OCI-LY7 (cell line): ENCODE measurements at regions not wholly inside any gene's neighbourhood (a gene's known extent, or its start where the extent isn't known, plus 50 kb on each side); places are given as distances from the start of the nearest gene placed in this dataset.

Experiments used
- EZH2phosphoT487 ChIP-seq: fragments of 200-600 bp; sonication (generic); IDR thresholded peaks from 2 replicates; pipeline ENCODE4 v1.6.1; 2018; ENCODE audit warnings: low read depth, borderline replicate concordance, mild to moderate bottlenecking, mixed run types, antibody characterized with exemption, low read length, moderate library complexity, mixed read lengths
- TF ChIP-seq, protein P1 (sequence below): fragments of 200-600 bp; sonication (generic); conservative IDR thresholded peaks from 2 replicates; pipeline ENCODE4 v1.5.1; 2014; ENCODE audit warnings: mild to moderate bottlenecking, antibody characterized with exemption, low read length, moderate library complexity, mixed read lengths

DNA sequence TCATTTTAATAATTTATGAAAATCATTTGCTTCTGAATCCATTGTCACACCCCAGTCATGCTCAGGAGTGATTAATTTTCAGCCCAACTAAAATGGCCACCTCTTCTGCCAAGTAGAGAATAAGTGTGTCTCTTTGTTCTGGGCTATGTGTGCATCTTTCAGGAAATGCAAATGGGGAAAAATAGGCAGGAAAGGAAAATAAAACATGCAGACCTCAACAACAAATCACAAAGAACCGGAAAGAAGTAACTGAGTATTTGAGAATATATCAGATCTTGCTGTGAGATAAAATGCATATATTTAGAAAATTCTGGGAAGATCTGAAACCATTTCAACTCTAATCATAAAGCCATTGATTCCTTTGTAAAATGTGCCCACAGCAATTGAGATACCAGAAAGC is 763.9 kb downstream of the GALC start:
- no peak for TF ChIP-seq EZH2phosphoT487
- TF ChIP-seq, protein P1, sequence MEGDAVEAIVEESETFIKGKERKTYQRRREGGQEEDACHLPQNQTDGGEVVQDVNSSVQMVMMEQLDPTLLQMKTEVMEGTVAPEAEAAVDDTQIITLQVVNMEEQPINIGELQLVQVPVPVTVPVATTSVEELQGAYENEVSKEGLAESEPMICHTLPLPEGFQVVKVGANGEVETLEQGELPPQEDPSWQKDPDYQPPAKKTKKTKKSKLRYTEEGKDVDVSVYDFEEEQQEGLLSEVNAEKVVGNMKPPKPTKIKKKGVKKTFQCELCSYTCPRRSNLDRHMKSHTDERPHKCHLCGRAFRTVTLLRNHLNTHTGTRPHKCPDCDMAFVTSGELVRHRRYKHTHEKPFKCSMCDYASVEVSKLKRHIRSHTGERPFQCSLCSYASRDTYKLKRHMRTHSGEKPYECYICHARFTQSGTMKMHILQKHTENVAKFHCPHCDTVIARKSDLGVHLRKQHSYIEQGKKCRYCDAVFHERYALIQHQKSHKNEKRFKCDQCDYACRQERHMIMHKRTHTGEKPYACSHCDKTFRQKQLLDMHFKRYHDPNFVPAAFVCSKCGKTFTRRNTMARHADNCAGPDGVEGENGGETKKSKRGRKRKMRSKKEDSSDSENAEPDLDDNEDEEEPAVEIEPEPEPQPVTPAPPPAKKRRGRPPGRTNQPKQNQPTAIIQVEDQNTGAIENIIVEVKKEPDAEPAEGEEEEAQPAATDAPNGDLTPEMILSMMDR = no peak
